ENCODE measurements at regions not wholly inside any gene's neighbourhood (a gene's known extent, or its start where the extent isn't known, plus 50 kb on each side); places are given as distances from the start of the nearest gene placed in this dataset.

DNA sequence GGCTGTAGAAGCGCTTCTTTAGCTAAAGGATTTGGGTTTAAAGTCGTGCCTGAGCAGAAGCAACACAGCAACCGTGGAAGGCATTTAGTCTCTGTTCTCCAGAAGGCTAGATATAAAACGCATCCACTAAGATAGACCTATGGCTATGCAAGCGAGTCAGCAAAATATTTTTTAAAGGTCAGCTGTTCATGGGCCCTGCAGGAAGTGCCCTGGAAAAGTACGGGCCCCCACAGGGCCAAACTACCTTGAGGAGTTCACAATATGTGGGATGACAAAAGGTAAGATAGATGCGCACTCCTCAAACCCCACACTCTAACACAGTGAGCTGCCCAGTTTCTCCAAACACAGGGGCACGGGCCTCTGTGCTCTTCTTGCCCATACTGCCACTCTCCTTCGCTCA, 261.6 kb downstream of the VPS13C start:
- DNase-seq, result no peak

DNA sequence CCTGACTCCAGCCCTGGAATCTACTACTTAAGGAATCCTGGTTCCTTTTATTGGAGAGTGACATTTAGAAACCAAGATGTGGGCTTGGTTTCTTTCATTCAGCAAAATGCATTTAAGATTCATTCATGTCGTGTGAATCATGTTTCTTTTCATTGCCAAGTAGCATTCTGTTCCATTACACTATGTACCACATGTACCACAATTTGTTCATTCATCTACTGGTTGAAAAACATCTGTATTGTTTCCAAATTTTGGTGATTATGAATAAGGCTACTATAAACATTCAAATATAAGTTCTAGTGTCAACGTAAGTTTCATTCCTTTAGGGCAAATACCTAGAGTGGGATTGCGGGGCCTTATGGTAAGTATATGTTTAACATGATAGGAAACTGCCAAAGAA, 264.2 kb downstream of the VPS13C start:
- no peak for DNase-seq

DNA sequence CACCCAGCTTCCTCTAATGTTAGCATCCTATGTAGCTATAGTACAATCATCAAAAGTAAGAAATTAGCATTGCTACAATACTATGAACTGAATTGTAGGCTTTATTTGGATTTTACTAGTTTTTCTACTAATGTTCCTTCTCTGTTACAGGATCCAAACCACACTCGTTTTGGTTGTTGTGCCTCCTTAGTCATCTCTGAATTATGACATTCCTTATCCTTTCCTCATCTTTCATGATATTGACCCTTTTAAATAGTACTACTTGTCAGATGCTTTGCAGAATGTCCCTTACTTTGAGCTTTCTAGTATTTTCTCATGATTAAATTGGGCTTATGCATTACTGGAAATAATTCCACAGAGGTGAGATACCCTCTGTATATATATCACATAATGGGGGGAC, 265.4 kb downstream of the VPS13C start:
- no peak for DNase-seq

DNA sequence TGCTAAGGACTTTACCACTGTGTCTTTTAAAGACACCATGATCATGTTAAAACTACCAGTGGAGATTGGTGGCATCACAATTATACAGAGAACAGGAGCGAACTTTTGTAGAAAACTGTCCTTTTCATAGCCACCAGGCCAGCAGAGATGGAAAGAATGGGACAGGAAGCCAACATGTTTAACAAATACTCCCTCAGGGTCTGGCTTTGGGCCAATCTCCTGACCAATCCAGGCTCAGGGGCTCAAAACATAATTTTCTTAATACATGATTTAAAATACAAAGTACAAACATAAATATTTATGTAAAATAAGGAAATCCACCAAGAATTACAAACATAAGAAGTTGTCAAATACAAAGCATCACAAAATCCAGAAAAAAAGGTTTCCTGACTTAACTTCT, 266.0 kb downstream of the VPS13C start:
- no peak for DNase-seq

DNA sequence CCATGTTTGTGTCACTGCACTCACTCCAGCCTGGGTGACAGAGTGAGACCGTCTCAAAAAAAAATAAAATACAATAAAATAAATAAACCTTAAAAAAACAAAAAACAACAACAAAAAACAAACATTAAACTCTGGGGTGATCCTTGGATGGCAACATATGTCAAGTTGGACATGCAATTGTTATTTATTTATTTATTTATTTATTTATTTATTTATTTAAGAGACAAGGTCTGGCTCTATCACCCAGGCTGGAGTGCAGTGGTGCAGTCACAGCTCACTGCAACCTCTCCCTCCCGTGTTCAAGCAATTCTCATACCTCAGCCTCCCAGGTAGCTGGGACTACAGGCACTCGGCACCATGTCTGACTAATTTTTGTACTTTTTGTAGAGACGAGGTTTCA, 275.5 kb downstream of the VPS13C start:
- no peak for DNase-seq

DNA sequence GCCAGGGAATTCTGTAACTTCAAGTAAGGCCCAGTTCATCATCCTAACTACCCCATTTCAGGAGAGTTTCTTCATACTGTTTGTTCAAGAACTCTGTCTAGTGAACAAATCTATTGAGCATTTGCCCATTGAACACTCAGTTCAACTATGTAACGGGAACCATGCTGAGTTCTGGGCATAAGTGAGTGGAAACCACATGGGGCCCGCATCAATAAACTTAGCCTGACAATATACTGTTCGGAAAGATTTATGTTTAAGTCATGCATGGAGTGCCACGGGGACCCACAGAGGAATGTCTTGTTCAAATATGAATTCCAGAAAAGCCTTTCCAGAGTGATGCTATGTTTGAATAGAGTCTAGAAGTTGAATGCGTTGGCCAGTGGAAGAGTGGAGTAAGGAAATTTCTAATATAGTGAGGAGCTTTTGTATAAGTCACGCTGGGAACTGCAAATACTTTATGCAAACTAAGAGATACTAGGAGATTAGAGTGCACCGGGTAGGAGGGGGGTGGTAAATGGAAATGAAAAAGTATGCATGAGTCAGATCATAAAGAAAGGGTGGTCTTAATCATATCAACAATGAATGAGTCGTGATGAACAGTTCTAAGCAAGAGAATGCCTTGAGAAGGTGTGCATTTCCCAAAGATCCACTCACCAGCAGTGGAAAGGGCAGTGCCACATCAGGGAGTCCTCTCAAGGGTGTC, 279.8 kb downstream of the VPS13C start:
- DNase-seq, result no peak

DNA sequence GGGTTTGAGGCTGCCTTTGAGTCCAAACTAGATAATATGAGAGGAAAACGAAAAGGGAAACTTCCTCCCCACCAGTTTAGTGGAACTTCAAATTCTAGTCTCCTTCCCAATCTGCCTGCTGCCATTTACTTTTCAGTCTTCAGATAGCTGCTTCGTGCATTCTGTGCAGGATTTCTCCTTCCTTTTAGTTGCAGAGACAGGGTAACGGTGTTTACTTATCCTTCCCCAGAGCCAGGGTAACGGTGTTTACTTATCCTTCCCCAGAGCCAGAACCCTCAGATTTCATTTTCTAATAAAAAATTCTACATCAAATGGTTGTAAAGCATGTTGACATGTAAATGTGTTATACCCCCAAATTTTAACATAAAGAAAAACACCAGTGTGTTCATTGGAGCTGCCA, 282.6 kb downstream of the VPS13C start:
- DNase-seq, result no peak

DNA sequence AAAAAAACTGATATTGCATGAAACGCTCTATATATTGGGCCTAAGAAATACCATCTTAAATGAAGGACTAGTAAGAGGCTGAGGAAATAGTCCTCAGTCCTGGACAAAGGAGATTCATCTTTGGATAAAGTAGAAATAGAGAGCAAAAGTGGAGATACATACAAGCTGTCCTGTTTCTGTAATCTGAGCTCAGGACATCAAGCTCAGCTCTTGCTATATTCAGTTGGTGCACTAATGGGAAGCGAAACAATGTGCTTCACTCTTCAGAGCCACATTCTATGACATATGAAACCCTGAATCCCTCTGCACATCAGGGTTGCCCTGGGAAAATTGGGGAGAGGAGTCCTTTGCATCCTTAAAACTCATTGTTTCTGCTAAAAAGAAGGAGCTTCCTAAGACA, 290.7 kb downstream of the VPS13C start:
- no peak for DNase-seq

DNA sequence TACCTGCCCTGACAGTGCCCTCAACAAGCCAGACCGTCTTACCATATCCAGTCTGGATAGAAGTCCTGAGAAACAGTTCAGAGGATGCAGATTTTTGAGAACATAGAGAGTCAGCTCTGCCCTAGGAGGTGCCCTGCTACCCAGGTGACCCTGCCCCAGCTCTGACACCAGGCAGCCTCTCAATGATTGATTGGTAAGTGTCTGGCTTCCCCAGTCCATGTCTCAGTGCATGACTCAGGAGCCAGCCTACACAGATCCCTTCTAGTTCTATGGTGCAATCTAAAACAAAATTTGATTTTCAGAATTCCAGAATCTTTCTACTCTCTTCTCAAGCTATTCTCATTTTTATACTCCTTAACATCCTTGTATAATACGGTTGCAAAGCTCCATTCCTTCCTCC, 292.1 kb downstream of the VPS13C start:
- no peak for DNase-seq

DNA sequence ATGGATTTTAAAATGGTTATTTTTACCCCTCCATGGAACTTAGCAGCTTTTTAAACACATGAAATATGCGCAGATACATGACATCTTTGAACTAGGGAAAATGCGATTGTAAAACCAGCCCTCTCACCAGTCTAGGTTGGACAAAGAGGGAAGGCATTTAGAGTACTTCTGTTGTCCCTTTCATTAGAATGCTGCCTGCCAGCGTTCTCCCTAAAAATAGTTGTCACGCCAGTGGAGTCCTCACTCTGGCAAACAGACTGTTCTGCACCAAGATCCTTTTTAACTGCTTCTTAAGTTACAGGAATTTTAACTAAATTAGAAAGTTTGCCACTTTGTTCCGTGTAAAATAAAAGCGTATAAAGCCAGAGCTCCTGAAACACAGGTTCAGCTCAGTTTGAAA, 295.3 kb downstream of the VPS13C start:
- no peak for DNase-seq

DNA sequence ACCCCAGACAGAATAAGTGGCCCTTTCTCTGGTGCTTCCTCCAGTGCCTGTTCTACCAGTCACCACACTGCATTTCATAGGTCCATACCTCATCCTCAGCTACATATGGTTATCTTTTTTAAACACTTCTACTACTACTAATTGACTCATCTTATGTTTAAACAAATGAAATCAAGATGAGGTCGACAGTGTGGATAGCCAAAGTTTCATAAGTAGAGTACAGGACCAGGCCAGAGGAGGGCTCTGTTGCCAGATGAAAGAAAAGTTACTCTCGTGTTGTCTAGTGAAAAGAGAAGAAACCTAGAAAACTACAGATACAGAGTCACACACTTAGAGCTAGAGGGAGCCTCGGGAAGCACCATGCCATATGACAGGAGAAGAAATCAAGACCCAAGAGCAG, 296.1 kb downstream of the VPS13C start:
- DNase-seq, result no peak

DNA sequence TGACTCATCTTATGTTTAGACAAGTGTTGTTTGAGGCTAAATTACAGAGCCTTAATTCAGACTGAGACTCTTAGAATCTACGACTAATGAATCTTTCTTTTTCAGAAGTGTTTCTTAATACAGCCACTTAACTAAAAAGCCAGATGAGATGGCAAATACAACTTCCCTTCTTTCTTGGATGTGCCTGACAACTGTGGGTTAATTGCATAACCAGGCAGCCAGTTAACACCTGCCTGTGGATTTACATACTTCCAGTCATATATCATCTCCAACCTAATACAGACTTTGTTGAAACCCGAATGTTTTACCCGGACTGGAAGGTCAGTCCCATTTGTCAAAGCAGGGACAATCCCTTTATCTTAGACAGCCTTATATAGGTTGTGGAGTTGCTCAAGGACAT, 297.6 kb downstream of the VPS13C start:
- no peak for DNase-seq

DNA sequence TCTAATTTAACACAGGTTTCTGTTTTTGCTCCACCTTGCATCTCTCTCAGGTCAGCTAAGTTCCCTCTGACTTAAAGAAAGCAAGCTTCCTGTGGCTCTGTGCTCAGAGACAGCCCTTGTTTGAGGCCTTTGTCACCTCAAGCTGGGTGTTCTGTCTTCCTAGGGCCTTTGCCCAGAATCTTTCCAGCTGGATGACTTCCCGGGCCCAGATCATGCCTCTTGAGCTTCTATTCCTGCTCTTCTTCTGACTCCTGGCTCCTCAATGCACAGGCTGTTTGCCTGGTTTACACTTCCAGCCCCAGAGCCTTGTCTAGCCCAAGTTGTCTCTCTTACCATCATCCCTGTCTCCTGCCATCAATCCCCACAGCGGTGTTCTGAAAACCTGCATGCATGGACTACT, 300.6 kb downstream of the VPS13C start:
- no peak for DNase-seq

DNA sequence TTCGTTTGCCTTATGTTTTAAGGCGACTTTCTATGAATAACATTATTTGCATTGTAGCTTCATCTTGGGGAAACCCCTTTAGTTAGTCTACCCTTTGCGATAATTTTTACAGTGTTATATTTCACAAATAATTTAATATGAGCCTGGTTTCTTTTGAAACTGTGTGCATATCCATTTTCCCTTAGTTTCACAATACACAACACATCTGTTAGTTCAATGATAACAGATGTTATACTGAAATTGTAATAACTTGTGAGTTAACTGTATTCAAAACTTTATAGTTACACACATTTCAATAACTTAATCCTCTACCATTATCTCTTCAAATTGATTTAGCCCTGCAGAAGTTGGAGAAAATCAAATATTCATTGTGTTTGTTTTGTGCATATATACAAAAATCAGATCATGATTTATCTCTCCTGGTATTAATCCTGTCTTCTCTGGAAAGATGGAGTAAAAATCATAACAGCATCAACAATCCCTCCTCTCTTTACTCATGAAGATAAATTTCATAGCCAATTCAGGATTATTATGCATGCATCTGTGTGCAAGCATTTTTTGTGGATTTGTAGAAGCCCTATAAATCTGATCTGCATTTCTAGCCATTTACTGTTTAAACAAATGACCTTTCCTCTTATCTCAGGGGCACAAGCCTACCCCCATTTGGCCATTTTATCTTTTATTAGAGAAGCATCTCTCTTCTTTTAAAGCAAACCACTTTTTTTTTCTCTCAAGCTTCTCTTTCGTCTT, 304.0 kb downstream of the VPS13C start:
- DNase-seq, result no peak

DNA sequence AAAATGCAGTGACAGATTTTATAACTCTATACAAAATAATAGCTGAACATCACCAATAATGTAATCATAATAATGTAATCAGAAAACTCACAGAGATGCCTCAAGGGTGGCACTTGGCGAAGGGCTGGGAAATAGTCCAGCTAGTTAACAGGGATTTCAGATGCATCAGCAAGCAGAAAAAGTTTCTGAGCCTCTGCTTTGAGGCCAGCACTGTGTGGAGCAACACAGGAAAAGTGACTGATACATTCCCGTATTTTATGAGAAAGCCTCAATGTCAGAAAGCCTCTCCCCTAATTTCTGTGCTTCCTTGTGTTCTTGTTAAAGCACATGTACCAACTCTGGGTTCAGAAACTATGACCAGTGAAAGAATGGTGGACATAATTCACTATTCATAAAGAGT, 304.8 kb downstream of the VPS13C start:
- no peak for DNase-seq

DNA sequence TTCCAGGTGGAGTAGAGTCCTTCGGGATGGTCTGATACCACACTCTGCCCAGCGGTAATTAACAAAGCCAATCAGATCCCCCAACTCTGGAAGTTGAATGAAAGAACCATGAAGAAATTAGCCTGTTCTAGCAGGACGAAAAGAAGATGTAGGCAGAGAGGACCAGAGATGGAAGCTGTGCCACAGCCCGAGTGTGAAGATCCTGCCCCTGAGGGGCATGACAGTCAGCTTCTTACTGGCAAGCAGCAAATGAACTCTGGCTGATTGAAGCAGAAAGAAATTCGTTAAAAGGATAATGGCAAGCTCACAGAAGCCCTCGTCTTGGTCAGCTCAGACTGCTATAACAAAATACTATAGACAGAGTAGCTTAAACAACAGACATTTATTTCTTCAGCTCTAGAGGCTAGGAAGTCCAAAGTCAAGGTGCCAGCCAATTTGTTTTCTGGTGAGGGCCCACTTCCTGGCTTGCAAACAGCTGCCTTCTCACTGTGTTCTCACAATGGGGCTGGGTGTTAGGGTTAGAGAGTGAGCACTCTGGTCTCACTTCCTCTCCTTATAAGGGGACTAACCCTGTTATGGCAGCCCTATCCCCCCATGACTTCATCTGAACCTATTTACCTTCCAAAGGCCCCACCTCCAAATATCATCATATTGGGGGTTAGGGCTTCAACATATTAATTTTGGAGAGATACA, 307.1 kb downstream of the VPS13C start:
- DNase-seq, result no peak

DNA sequence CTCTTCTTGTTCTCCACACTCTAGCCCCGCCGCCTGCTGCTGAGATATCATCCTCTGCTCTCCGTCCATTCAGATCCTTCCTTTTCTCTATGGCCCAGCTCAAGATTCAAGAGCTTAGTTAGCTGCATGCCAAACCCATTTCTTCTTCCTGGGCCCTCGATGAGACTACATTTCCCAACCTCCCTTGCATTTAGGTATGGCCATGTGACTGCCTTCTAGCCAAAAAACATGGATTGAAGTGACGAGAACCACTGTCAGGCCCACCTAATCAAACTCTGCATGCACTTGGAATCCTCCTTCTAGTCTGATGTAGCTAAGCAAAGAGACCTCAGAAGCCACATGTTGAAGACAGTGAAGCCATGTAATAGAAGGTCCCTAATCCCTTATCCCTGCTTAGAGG, 308.2 kb downstream of the VPS13C start:
- DNase-seq, result no peak

DNA sequence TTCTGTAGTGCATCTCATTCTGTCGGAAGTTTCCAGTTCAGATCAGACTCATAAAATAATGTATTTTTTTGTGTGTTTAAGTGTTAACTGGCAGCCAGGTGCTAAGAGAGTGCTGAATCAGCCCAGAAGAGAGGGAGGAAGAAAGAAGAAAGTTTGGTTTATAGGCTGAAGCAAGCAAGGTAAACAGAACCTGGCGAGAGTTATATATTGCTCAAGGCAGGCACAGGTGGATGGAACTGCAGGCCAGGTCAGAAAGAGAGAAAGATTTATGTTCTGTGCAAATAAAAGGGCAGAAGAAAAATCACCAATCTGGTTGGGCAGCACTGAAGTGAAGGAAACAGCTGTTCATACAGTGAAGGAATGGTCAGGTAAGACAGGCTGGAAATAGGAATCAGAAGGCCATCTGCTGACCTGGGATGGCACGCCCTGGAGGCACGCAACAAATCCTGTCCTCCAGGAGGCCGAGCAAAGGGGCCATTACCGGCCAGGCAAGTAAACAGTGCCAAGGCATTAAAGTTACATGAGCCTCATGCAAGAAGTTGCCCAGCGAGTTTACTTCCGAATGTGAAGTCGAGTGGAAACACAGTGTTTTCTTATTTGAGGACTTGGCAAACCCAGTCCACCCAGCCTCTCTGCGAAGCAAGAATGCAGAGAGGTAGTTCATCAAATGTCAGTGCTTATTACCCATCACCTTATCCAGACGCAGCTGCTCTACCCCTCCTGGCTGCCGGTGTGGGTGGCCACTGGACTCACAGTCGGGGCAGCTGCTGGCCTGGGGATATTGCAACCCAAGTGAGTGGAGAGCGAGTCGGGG, 309.8 kb downstream of the VPS13C start:
- DNase-seq, result no peak

DNA sequence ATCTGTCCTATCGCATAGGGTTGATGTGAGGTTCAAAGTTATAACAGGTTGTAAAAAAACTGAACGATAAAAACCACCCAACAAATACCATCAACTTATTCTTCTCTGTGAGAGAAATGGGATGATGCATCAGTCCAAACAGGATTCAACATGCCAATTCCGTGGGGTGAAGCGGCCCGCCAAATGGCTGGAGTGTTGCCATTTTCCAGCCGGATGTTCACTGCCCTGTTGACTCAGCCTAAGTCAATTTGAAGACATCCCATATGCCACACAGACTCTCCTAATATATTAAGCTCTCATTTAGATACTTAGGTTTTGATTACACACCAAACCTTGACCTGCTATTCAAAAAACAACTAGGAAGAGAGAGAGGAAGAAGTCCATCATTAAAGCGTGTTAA, 311.1 kb downstream of the VPS13C start:
- no peak for DNase-seq

DNA sequence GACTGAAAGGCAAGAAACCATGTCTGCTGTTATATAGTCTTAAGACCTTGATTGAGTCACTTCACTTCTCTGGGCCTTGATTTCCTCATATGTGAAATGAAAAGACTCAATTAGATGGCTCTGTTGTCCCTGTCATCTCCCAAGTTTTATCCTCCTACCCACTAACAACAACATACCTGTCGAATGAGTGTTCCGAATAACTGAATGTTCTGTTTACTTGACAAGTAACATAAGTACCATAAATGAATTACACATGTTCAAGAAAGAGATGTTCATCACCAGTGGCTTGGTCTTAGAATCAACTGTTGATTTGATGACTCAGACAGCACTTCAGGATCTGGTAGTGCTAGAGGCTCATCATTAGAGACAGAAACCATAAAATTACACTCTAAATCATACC, 311.7 kb downstream of the VPS13C start:
- DNase-seq, result no peak

DNA sequence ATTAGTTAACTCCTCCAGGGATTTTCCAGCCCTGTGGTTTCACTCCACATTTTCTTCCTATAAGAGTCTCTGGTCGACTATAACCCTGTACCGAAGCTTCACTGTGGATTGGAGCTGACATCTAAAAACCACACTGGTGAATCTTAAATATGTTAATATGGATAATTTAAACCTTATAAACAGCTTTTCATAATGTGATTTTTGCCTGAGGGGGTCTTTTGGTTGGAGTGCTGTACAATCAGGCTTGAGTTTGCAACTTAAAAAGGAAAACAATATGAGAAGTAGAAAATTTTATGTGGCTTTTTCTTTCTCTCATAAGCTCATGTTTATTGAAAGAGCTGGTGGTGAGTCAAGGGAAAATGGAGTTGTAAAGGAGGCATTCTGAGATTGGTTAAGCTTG, 313.7 kb downstream of the VPS13C start:
- no peak for DNase-seq

DNA sequence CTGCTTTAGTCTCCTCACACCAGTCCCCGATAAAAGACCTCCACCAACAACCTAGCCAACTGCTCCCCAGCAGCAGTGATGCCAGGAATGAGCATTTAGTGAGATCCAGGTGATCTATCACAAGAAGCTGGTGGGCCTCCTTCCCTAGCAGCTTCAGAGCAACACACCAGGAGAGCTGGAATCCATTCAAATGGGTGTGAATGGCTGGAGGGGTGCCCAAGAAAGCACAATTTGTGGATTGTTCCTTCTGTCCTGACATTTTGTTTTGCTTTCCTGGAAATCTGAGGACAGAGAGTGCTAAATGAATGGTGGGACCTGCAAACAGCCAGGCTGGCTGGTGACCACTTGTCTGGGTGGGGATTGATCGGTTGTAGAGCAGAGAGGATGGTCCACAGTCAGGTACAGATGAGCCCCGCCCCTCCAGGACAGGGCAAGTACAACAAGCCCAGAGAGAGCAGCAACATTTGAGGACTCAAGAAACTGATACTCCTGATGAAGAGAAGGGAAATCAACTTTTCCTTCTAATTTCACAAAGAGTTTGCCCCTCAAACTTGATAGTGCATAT, 316.8 kb downstream of the VPS13C start:
- DNase-seq, result no peak

All from muscle of arm (tissue), 1 donor.